ENCODE measurements at regions not wholly inside any gene's neighbourhood (a gene's known extent, or its start where the extent isn't known, plus 50 kb on each side); places are given as distances from the start of the nearest gene placed in this dataset.
"Not testable (repeated sequence)": the region's sequence is repeated elsewhere in the genome, so short reads cannot be mapped to it uniquely, and the experiment has no call there.

GRCh38 chr18:75691483-75691882 is 264.0 kb upstream of the SMIM21 start:
- Histone ChIP-seq H3K27me3 (ENCODE audit: insufficient read depth in 3 of 3, low read length in 2 of 3) (no peaks in the 10 kb centered on the region), H3K36me3 (ENCODE audit: insufficient read depth in 1 of 2, low read depth in 1 of 2) (no peaks in the 10 kb centered on the region), H3K4me3 (no peak overlapping the region), H3K9me3 (no peaks in the 10 kb centered on the region), H3K27ac (no peak overlapping the region), H3K4me1 (no peaks in the 10 kb centered on the region)
- ATAC-seq (no peak), DNase-seq (no peak)
- 88 to 91% (median 89%) methylated on average over 8 of the region's 8 CpGs for WGBS, 3 donors
- no peak for TF ChIP-seq CTCF (IDR thresholded peaks at IDR 0.05)
- intact Hi-C loops (cut with DNase I), result no loop called here

GRCh38 chr18:75690283-75690682 is 262.8 kb upstream of the SMIM21 start:
- intact Hi-C loops (cut with DNase I); H3K36me3 ChIP-seq (ENCODE audit: insufficient read depth in 1 of 2, low read depth in 1 of 2); ATAC-seq: not testable (repeated sequence)

GRCh38 chr18:75687626-75688025 is 260.1 kb upstream of the SMIM21 start:
- Histone ChIP-seq H3K9me3 (no peaks in the 10 kb centered on the region), H3K27me3 (ENCODE audit: insufficient read depth in 3 of 3, low read length in 2 of 3) (no peaks in the 10 kb centered on the region), H3K27ac (no peak overlapping the region), H3K4me3 (no peak overlapping the region), H3K4me1 (no peaks in the 10 kb centered on the region), H3K36me3 (ENCODE audit: insufficient read depth in 1 of 2, low read depth in 1 of 2) (no peaks in the 10 kb centered on the region)
- DNase-seq, result no peak
- 65 to 78% (median 66%) methylated on average over 2 of the region's 2 CpGs for WGBS, 3 donors
- no peak for TF ChIP-seq CTCF (IDR thresholded peaks at IDR 0.05)
- intact Hi-C loops (cut with DNase I), result no loop called here
- ATAC-seq, result no peak

More at GRCh38 chr18:75690283-75690682, 262.8 kb upstream of the SMIM21 start:
- H3K9me3 ChIP-seq; DNase-seq; H3K27me3 ChIP-seq (ENCODE audit: insufficient read depth in 3 of 3, low read length in 2 of 3); H3K4me1 ChIP-seq; H3K27ac ChIP-seq; H3K4me3 ChIP-seq: not testable (repeated sequence)
- 92 to 100% (median 98%) methylated on average over 3 of the region's 3 CpGs for WGBS, 3 donors

GRCh38 chr18:75683426-75683825 is 255.9 kb upstream of the SMIM21 start:
- intact Hi-C loops (cut with DNase I), result no loop called here
- no peaks in the 10 kb centered on the region for H3K9me3 ChIP-seq
- H3K27me3 ChIP-seq (ENCODE audit: insufficient read depth in 3 of 3, low read length in 2 of 3), result no peaks in the 10 kb centered on the region
- H3K27ac ChIP-seq, result no peak overlapping the region
- no peak overlapping the region for H3K4me3 ChIP-seq
- H3K36me3 ChIP-seq (ENCODE audit: insufficient read depth in 1 of 2, low read depth in 1 of 2), result no peaks in the 10 kb centered on the region
- ATAC-seq, result no peak
- no peaks in the 10 kb centered on the region for H3K4me1 ChIP-seq
- TF ChIP-seq CTCF (IDR thresholded peaks at IDR 0.05), result no peak
- no peak for DNase-seq
- WGBS, 3 donors, result 95 to 98% (median 95%) methylated on average over 8 of the region's 8 CpGs

GRCh38 chr18:75681538-75682115 is 254.1 kb upstream of the SMIM21 start:
- H3K4me3 ChIP-seq, result no peak overlapping the region
- no peak for TF ChIP-seq CTCF (IDR thresholded peaks at IDR 0.05)
- intact Hi-C loops (cut with DNase I), result no loop called here
- H3K4me1 ChIP-seq, result no peaks in the 10 kb centered on the region
- 74 to 83% (median 81%) methylated on average over 7 of the region's 7 CpGs for WGBS, 3 donors
- no peaks in the 10 kb centered on the region for H3K36me3 ChIP-seq (ENCODE audit: insufficient read depth in 1 of 2, low read depth in 1 of 2)
- H3K9me3 ChIP-seq, result no peaks in the 10 kb centered on the region
- no peak overlapping the region for H3K27ac ChIP-seq
- DNase-seq (no peak), ATAC-seq (no peak)
- no peaks in the 10 kb centered on the region for H3K27me3 ChIP-seq (ENCODE audit: insufficient read depth in 3 of 3, low read length in 2 of 3)

All from psoas muscle (tissue), 7 donors.